ENCODE measurements at regions not wholly inside any gene's neighbourhood (a gene's known extent, or its start where the extent isn't known, plus 50 kb on each side); places are given as distances from the start of the nearest gene placed in this dataset.

- H3K27me3 ChIP-seq (replicated peaks; ENCODE audit: control insufficient read depth, insufficient read depth, low read length), result peaks cover 8% of the 10 kb centered on the region
- H3K36me3 ChIP-seq (ENCODE audit: control insufficient read depth, insufficient read depth, low read length, severe bottlenecking), result no peaks in the 10 kb centered on the region
- no peak overlapping the region for H3K9ac ChIP-seq (ENCODE audit: low read length)
- DNase-seq (ENCODE audit: low read depth), result no peak
- H3K4me3 ChIP-seq (ENCODE audit: low read length), result no peak overlapping the region
- H3K9me3 ChIP-seq (ENCODE audit: control insufficient read depth, low read length), result no peaks in the 10 kb centered on the region
- no peaks in the 10 kb centered on the region for H3K4me1 ChIP-seq (ENCODE audit: control insufficient read depth, insufficient read depth, low read length)
Measured at GRCh38 chr10:131749767-131750142, 151.1 kb upstream of the PPP2R2D start.

- H3K4me1 ChIP-seq (ENCODE audit: control insufficient read depth, insufficient read depth, low read length), result no peaks in the 10 kb centered on the region
- no peak for DNase-seq (ENCODE audit: low read depth)
Measured at GRCh38 chr10:131750171-131750895, 150.5 kb upstream of the PPP2R2D start.

GRCh38 chr10:131750973-131751826 lies 149.6 kb upstream of the PPP2R2D start:
- no peaks in the 10 kb centered on the region for H3K9me3 ChIP-seq (ENCODE audit: control insufficient read depth, low read length)
- H3K9ac ChIP-seq (ENCODE audit: low read length), result no peak overlapping the region
- no peaks in the 10 kb centered on the region for H3K4me1 ChIP-seq (ENCODE audit: control insufficient read depth, insufficient read depth, low read length)
- no peak overlapping the region for H3K4me3 ChIP-seq (ENCODE audit: low read length)
- H3K27me3 ChIP-seq (replicated peaks; ENCODE audit: control insufficient read depth, insufficient read depth, low read length), result peaks cover 8% of the 10 kb centered on the region
- no peak for DNase-seq (ENCODE audit: low read depth)
- no peaks in the 10 kb centered on the region for H3K36me3 ChIP-seq (ENCODE audit: control insufficient read depth, insufficient read depth, low read length, severe bottlenecking)

More at GRCh38 chr10:131750171-131750895, 150.5 kb upstream of the PPP2R2D start:
- Histone ChIP-seq H3K9ac (ENCODE audit: low read length) (no peak overlapping the region), H3K4me3 (ENCODE audit: low read length) (no peak overlapping the region), H3K9me3 (ENCODE audit: control insufficient read depth, low read length) (no peaks in the 10 kb centered on the region), H3K36me3 (ENCODE audit: control insufficient read depth, insufficient read depth, low read length, severe bottlenecking) (no peaks in the 10 kb centered on the region), H3K27me3 (replicated peaks; ENCODE audit: control insufficient read depth, insufficient read depth, low read length) (peaks cover 8% of the 10 kb centered on the region)

GRCh38 chr10:131751827-131752775 lies 148.7 kb upstream of the PPP2R2D start:
- H3K4me1 ChIP-seq (ENCODE audit: control insufficient read depth, insufficient read depth, low read length), result no peaks in the 10 kb centered on the region
- no peaks in the 10 kb centered on the region for H3K9me3 ChIP-seq (ENCODE audit: control insufficient read depth, low read length)
- no peak for DNase-seq (ENCODE audit: low read depth)
- no peaks in the 10 kb centered on the region for H3K36me3 ChIP-seq (ENCODE audit: control insufficient read depth, insufficient read depth, low read length, severe bottlenecking)
- no peak overlapping the region for H3K9ac ChIP-seq (ENCODE audit: low read length)
- H3K27me3 ChIP-seq (replicated peaks; ENCODE audit: control insufficient read depth, insufficient read depth, low read length), result peaks cover 8% of the 10 kb centered on the region
- no peak overlapping the region for H3K4me3 ChIP-seq (ENCODE audit: low read length)

- H3K9me3 ChIP-seq (ENCODE audit: control insufficient read depth, low read length), result no peaks in the 10 kb centered on the region
- no peaks in the 10 kb centered on the region for H3K36me3 ChIP-seq (ENCODE audit: control insufficient read depth, insufficient read depth, low read length, severe bottlenecking)
- H3K27me3 ChIP-seq (replicated peaks; ENCODE audit: control insufficient read depth, insufficient read depth, low read length), result peaks cover 8% of the 10 kb centered on the region
- no peak for DNase-seq (ENCODE audit: low read depth)
- no peak overlapping the region for H3K4me3 ChIP-seq (ENCODE audit: low read length)
- H3K4me1 ChIP-seq (ENCODE audit: control insufficient read depth, insufficient read depth, low read length), result no peaks in the 10 kb centered on the region
- no peak overlapping the region for H3K9ac ChIP-seq (ENCODE audit: low read length)
Measured at GRCh38 chr10:131753336-131753735, 147.5 kb upstream of the PPP2R2D start.

- H3K36me3 ChIP-seq (ENCODE audit: control insufficient read depth, insufficient read depth, low read length, severe bottlenecking), result no peaks in the 10 kb centered on the region
- no peaks in the 10 kb centered on the region for H3K4me1 ChIP-seq (ENCODE audit: control insufficient read depth, insufficient read depth, low read length)
- peaks cover 8% of the 10 kb centered on the region for H3K27me3 ChIP-seq (replicated peaks; ENCODE audit: control insufficient read depth, insufficient read depth, low read length)
- DNase-seq (ENCODE audit: low read depth), result no peak
- H3K4me3 ChIP-seq (ENCODE audit: low read length), result no peak overlapping the region
- H3K9ac ChIP-seq (ENCODE audit: low read length), result no peak overlapping the region
- no peaks in the 10 kb centered on the region for H3K9me3 ChIP-seq (ENCODE audit: control insufficient read depth, low read length)
Measured at GRCh38 chr10:131755200-131755599, 145.6 kb upstream of the PPP2R2D start.

- Histone ChIP-seq H3K9ac (ENCODE audit: low read length) (no peak overlapping the region), H3K4me3 (ENCODE audit: low read length) (no peak overlapping the region), H3K4me1 (ENCODE audit: control insufficient read depth, insufficient read depth, low read length) (no peaks in the 10 kb centered on the region), H3K36me3 (ENCODE audit: control insufficient read depth, insufficient read depth, low read length, severe bottlenecking) (no peaks in the 10 kb centered on the region), H3K9me3 (ENCODE audit: control insufficient read depth, low read length) (no peaks in the 10 kb centered on the region), H3K27me3 (replicated peaks; ENCODE audit: control insufficient read depth, insufficient read depth, low read length) (peaks cover 3% of the 10 kb centered on the region)
- DNase-seq (ENCODE audit: low read depth), result no peak
Measured at GRCh38 chr10:131757285-131758058, 143.3 kb upstream of the PPP2R2D start.

- peaks cover 3% of the 10 kb centered on the region for H3K27me3 ChIP-seq (replicated peaks; ENCODE audit: control insufficient read depth, insufficient read depth, low read length)
- H3K9ac ChIP-seq (ENCODE audit: low read length), result no peak overlapping the region
- no peak for DNase-seq (ENCODE audit: low read depth)
- no peak overlapping the region for H3K4me3 ChIP-seq (ENCODE audit: low read length)
- no peaks in the 10 kb centered on the region for H3K4me1 ChIP-seq (ENCODE audit: control insufficient read depth, insufficient read depth, low read length)
- no peaks in the 10 kb centered on the region for H3K36me3 ChIP-seq (ENCODE audit: control insufficient read depth, insufficient read depth, low read length, severe bottlenecking)
- H3K9me3 ChIP-seq (ENCODE audit: control insufficient read depth, low read length), result no peaks in the 10 kb centered on the region
Measured at GRCh38 chr10:131758062-131758938, 142.5 kb upstream of the PPP2R2D start.

GRCh38 chr10:131758939-131759301 lies 141.9 kb upstream of the PPP2R2D start:
- no peak overlapping the region for H3K4me3 ChIP-seq (ENCODE audit: low read length)
- no peak overlapping the region for H3K9ac ChIP-seq (ENCODE audit: low read length)
- H3K36me3 ChIP-seq (ENCODE audit: control insufficient read depth, insufficient read depth, low read length, severe bottlenecking), result no peaks in the 10 kb centered on the region
- H3K27me3 ChIP-seq (replicated peaks; ENCODE audit: control insufficient read depth, insufficient read depth, low read length), result peaks cover 1% of the 10 kb centered on the region
- DNase-seq (ENCODE audit: low read depth), result no peak
- no peaks in the 10 kb centered on the region for H3K4me1 ChIP-seq (ENCODE audit: control insufficient read depth, insufficient read depth, low read length)
- H3K9me3 ChIP-seq (ENCODE audit: control insufficient read depth, low read length), result no peaks in the 10 kb centered on the region

GRCh38 chr10:131759347-131759746 lies 141.5 kb upstream of the PPP2R2D start:
- Histone ChIP-seq H3K4me3 (ENCODE audit: low read length) (no peak overlapping the region), H3K9me3 (ENCODE audit: control insufficient read depth, low read length) (no peaks in the 10 kb centered on the region), H3K27me3 (replicated peaks; ENCODE audit: control insufficient read depth, insufficient read depth, low read length) (no peaks in the 10 kb centered on the region), H3K4me1 (ENCODE audit: control insufficient read depth, insufficient read depth, low read length) (no peaks in the 10 kb centered on the region), H3K36me3 (ENCODE audit: control insufficient read depth, insufficient read depth, low read length, severe bottlenecking) (no peaks in the 10 kb centered on the region), H3K9ac (ENCODE audit: low read length) (no peak overlapping the region)
- DNase-seq (ENCODE audit: low read depth), result no peak

Measured in adipocyte (in vitro differentiated cells).